ENCODE measurements at regions not wholly inside any gene's neighbourhood (a gene's known extent, or its start where the extent isn't known, plus 50 kb on each side); places are given as distances from the start of the nearest gene placed in this dataset.

- TF ChIP-seq FIP1L1 (IDR thresholded peaks at IDR 0.05; ENCODE audit: low read depth, low read length, poor library complexity, severe bottlenecking): no peak
- no peak for TF ChIP-seq ZNF384 (IDR thresholded peaks at IDR 0.05; ENCODE audit: low read depth, low read length)
- TF ChIP-seq RBM34 (IDR thresholded peaks at IDR 0.05; ENCODE audit: borderline replicate concordance, insufficient read depth, low read length): no peak
- TF ChIP-seq PREB (CRISPR knock-in tag; IDR thresholded peaks at IDR 0.05): no peak
- TF ChIP-seq ZNF253 (CRISPR knock-in tag; conservative IDR thresholded peaks at IDR 0.05): no peak
- TF ChIP-seq ZNF24 (IDR thresholded peaks at IDR 0.05): no peak
- TF ChIP-seq PHTF2 (CRISPR knock-in tag; IDR thresholded peaks at IDR 0.05): peak; percentile 60; the same call in 1 of the 2 replicates
- peak; percentile 71 for TF ChIP-seq NFE2L1 (tag; IDR thresholded peaks at IDR 0.05; ENCODE audit: borderline replicate concordance, low read depth)
- no peak for TF ChIP-seq TAF1 (IDR thresholded peaks at IDR 0.05; ENCODE audit: control insufficient read depth, extremely low read depth, insufficient read depth, low read length, severe bottlenecking)
- peak; percentile 59; the same call in 1 of the 2 replicates for TF ChIP-seq ZNF707 (CRISPR knock-in tag; conservative IDR thresholded peaks at IDR 0.05)
- no peak for TF ChIP-seq CBX2 (IDR thresholded peaks at IDR 0.05; ENCODE audit: insufficient read depth, low read length, poor library complexity, severe bottlenecking)
- no peak for TF ChIP-seq RBBP5 (IDR thresholded peaks at IDR 0.05; ENCODE audit: borderline replicate concordance, insufficient read depth, low read length, poor library complexity, severe bottlenecking)
- 0 out of 2 replicates have a peak, but pooled peaks have one; percentile 77 for TF ChIP-seq ZBTB17 (CRISPR knock-in tag; IDR thresholded peaks at IDR 0.05)
- TF ChIP-seq MCM3 (IDR thresholded peaks at IDR 0.05): no peak
- peak; percentile 62 for TF ChIP-seq ETS2 (tag; IDR thresholded peaks at IDR 0.05; ENCODE audit: borderline replicate concordance, poor library complexity, severe bottlenecking)
- TF ChIP-seq, protein P1, sequence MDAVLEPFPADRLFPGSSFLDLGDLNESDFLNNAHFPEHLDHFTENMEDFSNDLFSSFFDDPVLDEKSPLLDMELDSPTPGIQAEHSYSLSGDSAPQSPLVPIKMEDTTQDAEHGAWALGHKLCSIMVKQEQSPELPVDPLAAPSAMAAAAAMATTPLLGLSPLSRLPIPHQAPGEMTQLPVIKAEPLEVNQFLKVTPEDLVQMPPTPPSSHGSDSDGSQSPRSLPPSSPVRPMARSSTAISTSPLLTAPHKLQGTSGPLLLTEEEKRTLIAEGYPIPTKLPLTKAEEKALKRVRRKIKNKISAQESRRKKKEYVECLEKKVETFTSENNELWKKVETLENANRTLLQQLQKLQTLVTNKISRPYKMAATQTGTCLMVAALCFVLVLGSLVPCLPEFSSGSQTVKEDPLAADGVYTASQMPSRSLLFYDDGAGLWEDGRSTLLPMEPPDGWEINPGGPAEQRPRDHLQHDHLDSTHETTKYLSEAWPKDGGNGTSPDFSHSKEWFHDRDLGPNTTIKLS (IDR thresholded peaks at IDR 0.05; ENCODE audit: borderline replicate concordance, low read depth): no peak
- TF ChIP-seq TBP (optimal IDR thresholded peaks at IDR 0.05; ENCODE audit: low read depth, low read length): no peak
- no peak for TF ChIP-seq FOSL1 (tag; conservative IDR thresholded peaks at IDR 0.05)
- TF ChIP-seq, protein P2, sequence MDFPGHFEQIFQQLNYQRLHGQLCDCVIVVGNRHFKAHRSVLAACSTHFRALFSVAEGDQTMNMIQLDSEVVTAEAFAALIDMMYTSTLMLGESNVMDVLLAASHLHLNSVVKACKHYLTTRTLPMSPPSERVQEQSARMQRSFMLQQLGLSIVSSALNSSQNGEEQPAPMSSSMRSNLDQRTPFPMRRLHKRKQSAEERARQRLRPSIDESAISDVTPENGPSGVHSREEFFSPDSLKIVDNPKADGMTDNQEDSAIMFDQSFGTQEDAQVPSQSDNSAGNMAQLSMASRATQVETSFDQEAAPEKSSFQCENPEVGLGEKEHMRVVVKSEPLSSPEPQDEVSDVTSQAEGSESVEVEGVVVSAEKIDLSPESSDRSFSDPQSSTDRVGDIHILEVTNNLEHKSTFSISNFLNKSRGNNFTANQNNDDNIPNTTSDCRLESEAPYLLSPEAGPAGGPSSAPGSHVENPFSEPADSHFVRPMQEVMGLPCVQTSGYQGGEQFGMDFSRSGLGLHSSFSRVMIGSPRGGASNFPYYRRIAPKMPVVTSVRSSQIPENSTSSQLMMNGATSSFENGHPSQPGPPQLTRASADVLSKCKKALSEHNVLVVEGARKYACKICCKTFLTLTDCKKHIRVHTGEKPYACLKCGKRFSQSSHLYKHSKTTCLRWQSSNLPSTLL (IDR thresholded peaks at IDR 0.05): no peak
- no peak for TF ChIP-seq KDM1A (IDR thresholded peaks at IDR 0.05)
- TF ChIP-seq HDAC2 (IDR thresholded peaks at IDR 0.05): no peak
- TF ChIP-seq STAG1 (CRISPR knock-in tag; IDR thresholded peaks at IDR 0.05; ENCODE audit: borderline replicate concordance): no peak
- no peak for TF ChIP-seq PTBP1 (IDR thresholded peaks at IDR 0.05; ENCODE audit: low read depth, low read length)
- no peak for TF ChIP-seq TBL1XR1 (IDR thresholded peaks at IDR 0.05; ENCODE audit: low read length in 2 of 2)
Measured at GRCh38 chr6:106886922-106887797, 87.4 kb downstream of the CD24 start (continued).

All from K562 (cell line).